SHP77 treated with DMSO at 0.1 percent for 48 hours (cell line): ENCODE measurements at regions not wholly inside any gene's neighbourhood (a gene's known extent, or its start where the extent isn't known, plus 50 kb on each side); places are given as distances from the start of the nearest gene placed in this dataset.

Experiments used
- DNase-seq: peaks from one replicate; lab custom pipeline; 2025; lab: John Stamatoyannopoulos, UW

GRCh38 chr11:15875943-15876342 is 480.4 kb downstream of the SOX6 start:
- no peak for DNase-seq

DNA sequence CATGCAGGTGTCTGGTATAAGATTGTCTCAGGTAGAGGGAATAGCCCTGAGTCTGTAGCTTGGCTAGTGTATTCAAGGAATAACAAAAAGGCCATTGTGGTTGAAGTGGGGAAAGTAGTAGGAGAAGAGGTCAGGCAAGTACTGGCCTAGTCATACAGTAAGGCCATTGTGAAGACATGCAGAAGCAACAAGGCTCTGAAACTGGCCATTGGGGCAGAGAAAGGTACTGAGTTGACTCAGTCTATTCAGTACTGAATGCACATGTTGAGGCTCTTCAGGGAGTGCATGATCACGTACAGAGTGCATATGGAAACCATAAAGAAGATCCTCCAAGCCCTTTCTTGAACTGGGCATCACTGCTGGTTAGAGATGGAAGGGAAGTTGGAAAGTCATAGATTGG is 477.6 kb downstream of the SOX6 start:
- no peak for DNase-seq

GRCh38 chr11:15880291-15880690 is 476.1 kb downstream of the SOX6 start:
- DNase-seq: no peak

DNA sequence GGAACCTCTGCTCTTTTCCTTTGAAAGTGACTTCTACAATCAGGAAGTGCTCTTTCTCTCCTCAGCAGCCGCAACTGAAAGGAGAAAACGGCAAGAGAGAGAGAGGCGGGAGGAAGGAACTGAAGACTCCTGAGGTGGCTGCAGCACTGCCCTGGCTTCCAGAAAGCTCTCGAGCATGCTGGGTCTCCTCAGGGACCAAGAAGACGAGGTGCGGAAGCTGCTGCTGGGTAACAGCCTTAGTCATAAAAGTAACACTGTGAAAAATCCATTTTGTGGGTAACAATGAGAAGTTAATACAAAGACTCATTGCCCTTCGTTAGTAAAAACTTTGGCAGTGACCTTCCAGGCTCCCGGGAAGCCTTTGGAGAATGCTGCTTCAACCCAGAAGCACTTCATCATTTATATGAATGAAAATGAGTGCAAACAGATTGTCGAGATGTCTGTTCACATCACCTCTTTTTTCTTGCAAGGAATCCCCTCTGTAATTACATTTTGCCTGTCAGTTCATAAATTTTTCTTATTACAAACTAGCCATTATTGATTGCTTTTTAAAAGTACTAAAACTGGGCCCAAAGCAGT is 473.4 kb downstream of the SOX6 start:
- DNase-seq: no peak

- DNase-seq: no peak
These were observed 472.9 kb downstream of the SOX6 start for GRCh38 chr11:15883455-15883920.

GRCh38 chr11:15884141-15884540 is 472.2 kb downstream of the SOX6 start:
- DNase-seq: no peak

DNA sequence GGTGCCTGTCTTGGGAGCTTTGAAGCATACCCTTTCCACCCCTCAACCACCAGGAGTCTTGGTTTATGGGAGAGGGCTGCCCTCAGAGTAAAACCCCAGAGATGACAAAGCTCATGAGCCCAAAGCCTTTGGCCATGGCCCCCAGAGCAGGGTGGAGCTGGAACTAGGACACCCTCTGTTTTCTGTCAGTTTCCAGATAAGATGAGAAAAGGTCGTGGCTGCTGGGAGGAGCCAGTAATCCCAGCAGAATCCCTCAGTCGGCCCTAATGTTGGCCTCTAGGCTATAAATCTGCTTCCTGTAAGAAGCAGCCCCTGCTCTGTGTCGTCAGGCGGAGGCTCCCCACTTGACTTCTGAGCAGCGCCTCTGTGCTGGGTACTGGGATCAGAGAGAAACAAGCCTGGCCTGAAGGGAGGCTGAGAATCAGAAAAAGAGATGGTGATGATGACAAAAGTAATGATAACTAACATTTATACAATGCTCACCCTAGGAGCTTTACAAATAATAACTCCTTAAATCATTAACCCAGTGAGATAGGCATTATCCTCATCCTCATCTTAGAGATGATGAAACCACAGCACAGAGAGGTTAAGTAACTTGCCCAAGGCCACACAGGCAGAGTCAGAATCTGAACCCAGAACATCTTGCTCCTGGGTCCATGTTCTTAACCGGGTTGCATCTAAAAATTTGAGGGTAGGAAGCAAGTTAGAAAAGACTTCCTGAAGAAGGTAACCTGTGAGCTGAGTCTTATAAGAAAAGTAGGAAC is 471.4 kb downstream of the SOX6 start:
- no peak for DNase-seq

GRCh38 chr11:15885854-15886253 is 470.5 kb downstream of the SOX6 start:
- no peak for DNase-seq

- DNase-seq: no peak
These were observed 470.0 kb downstream of the SOX6 start for GRCh38 chr11:15886299-15886698.

DNA sequence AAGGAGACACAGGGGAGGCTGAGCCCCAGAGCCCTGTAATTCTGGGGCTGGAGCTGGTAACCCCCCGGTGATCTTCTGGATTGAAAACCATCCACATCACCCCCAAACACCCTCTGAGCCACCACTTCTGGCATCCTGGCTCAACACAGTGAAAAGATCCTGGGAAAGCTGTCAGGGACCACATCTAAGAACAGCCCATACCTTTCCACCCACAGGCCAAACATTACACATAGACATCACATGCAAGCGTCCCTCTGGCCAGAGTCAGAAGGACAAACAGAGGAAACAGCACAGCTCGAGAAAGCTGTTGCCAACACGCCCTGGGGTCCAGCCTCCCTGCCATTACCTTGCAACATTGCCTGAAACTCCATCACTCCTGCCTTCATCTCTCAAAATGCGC is 469.5 kb downstream of the SOX6 start:
- DNase-seq: no peak

DNA sequence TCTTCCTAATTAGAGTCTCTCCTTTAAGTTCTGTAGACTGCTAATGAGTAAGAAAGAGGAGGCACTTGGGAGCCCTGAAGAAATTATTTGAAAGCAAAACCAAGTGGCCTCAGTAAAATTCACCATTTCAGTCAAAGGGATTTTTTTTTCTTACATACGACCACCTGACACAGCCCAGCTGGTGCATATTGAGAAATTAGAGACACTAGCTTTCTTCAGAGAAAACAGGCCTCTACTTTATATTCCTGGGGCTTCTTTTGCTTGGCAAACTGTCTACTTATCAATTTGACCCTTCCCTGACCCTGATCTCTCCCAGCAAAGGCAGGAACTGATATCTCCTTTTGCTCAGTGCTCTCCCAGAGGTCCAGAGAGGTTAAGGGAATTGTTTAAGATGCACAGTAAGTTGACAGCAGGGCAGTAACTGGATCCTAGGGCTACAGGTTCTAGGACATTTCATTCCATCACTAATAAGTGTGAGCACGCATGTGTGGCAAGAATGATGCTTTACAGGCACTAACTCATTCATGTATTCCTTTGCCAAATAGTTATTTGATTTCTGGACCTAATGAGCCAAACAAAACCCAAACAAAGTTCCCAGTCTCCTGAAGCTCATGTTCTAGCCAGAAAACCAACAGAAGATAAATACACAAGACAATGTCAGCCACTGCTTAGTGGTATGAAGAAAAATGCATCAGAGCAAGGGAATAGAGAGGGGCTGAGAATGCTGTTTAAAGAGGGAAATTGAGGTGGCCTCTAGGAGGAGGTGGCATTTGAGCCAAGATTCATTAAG is 467.6 kb downstream of the SOX6 start:
- DNase-seq: no peak

DNA sequence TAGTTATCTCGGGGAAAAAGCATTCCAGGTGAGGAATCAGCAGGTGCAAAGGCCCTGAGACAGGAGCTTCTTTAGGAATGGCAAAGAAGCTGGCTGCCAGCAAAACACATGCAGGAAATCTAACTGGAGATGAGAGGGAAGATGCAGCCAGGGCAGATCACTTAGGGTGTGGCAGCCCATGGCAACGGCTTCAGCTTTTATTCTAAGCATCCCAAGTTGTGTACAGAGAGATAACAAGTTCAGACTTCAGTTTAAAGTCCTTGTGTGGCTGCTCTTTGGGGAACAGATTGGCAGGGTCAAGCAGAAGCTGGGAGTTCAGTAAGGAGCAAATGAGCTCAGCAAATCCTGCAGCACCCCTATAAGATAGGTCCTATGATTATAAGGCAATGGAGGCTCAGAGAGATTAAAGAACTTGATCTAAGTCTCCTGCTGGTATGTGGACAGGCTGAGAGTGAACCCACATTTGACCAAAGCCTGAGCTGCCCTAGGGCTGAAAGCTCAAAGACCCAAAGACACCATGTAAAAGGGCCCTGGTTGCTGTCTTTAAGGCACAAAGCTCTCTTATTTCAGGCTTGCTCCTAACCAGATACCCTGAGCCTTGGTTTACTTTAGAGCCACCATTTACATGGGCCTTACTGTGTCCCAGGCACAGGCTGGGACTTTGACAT is 466.8 kb downstream of the SOX6 start:
- DNase-seq: no peak

DNA sequence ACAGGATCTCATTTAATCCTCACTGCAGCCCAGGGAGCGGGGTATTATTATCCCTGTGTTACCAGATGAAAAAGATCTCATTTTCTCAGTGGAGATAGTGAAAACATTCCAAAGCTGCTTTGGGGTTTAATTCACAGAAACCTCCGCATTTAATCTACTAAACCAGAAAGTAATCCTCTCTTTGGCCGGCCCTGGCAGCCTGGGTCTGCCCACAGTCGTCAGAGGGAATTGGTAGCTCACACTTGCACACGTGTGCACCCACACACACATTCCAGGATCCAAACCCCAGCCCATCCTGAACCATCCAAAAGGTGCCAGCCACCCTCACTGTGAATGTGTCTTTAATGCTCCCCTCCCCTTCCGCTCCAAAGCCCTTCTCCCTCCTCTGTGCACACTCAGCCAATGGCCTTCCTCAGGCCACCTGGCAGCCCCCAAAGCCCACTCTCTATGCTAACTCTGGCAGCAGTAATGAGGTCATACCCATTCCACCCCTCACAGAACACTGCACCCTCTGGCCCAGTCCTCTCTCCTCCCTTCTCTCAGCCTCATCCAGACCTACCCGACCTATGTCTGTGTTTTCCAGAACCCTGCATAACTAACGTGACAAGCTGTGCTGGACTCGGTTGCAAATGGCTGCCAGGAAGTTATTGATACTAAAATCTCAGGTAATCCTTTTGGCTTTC is 466.2 kb downstream of the SOX6 start:
- no peak for DNase-seq

- no peak for DNase-seq
These were observed 463.3 kb downstream of the SOX6 start for GRCh38 chr11:15893080-15893492.

DNA sequence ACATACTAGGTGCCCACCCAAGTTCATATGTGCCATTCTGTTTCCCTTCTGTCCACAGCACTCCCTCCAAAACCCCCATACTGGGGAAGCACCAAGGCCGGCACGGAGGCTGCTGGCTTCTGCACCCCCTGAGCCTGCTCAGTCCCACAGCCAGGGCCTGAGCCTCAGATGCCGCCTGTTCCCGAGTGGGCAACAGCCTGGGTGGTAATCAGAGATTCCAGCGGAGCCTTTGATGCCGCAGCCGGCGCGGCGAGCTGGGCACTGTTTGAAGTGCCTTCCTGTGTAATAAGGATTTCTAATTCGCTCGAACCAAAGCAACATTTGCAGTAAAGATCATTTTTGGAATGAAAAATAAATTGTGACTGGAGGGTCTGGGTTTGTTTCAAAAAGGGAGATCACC is 460.3 kb downstream of the SOX6 start:
- no peak for DNase-seq

- no peak for DNase-seq
These were observed 459.8 kb downstream of the SOX6 start for GRCh38 chr11:15896530-15896929.

GRCh38 chr11:15897211-15897960 is 459.0 kb downstream of the SOX6 start:
- no peak for DNase-seq

DNA sequence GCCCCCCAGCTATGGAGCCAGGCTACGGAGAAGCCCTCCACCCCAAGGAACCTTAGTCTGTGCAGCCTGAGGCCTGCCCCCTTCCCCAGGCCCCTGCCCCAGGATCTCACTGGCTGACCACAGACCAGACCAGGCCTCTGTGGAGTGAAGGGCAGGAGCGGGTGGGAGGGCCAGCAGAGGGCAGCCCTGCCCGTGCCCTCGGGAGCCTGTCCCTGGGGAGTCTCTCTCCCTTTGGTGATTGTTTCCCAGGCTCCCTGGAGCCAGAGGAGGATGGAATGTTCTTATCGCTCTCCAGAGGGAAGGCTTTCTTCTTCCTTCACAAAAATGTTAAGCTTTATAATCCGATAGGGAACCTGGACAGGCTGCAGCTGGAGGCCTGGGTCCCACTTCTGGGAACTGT is 455.3 kb downstream of the SOX6 start:
- DNase-seq: no peak

GRCh38 chr11:15901790-15902189 is 454.6 kb downstream of the SOX6 start:
- DNase-seq: no peak

- DNase-seq: no peak
These were observed 453.1 kb downstream of the SOX6 start for GRCh38 chr11:15903246-15903645.
